Neuronal stem cell (in vitro differentiated cells): ENCODE measurements at regions not wholly inside any gene's neighbourhood (a gene's known extent, or its start where the extent isn't known, plus 50 kb on each side); places are given as distances from the start of the nearest gene placed in this dataset.

Source experiments
- DNase-seq: peaks from one replicate; pipeline ENCODE4 v3.0.0-alpha.2; 2013; ENCODE audit warnings: low spot score
- H2AFZ ChIP-seq: one replicate; pipeline ENCODE4 v1.6.1; 2013; ENCODE audit warnings: mild to moderate bottlenecking, low read length, inconsistent platforms
- H2AK5ac ChIP-seq: 2 replicates; pipeline ENCODE4 v1.6.1; 2013; ENCODE audit warnings: low read depth, mild to moderate bottlenecking, inconsistent platforms, low read length, moderate library complexity, mixed read lengths
- H2BK120ac ChIP-seq: 2 replicates; pipeline ENCODE4 v1.6.1; 2013; ENCODE audit warnings: low read depth, mild to moderate bottlenecking, inconsistent platforms, low read length, moderate library complexity, mixed read lengths
- H2BK12ac ChIP-seq: one replicate; pipeline ENCODE4 v1.6.1; 2013; ENCODE audit warnings: low read length, inconsistent platforms
- H2BK15ac ChIP-seq: 2 replicates; pipeline ENCODE4 v1.6.1; 2013; ENCODE audit warnings: mild to moderate bottlenecking, low read length, inconsistent platforms, mixed read lengths
- H2BK5ac ChIP-seq: one replicate; pipeline ENCODE4 v1.6.1; 2013; ENCODE audit warnings: inconsistent platforms, mild to moderate bottlenecking, low read length, moderate library complexity
- H3K14ac ChIP-seq: one replicate; pipeline ENCODE4 v1.6.1; 2013; ENCODE audit warnings: low read length, inconsistent platforms
- H3K18ac ChIP-seq: 2 replicates; pipeline ENCODE4 v1.6.1; 2013; ENCODE audit warnings: low read length, inconsistent platforms
- H3K23ac ChIP-seq: 2 replicates; pipeline ENCODE4 v1.6.1; 2013; ENCODE audit warnings: low read depth, mild to moderate bottlenecking, mixed read lengths, low read length, inconsistent platforms; ENCODE audit not compliant: poor library complexity
- H3K27ac ChIP-seq: replicated peaks from 3 replicates; pipeline ENCODE4 v1.5.1; 2013; ENCODE audit warnings: low read length, inconsistent platforms
- H3K27me3 ChIP-seq, 3 experiments: 2 replicates each; pipeline ENCODE4 v1.6.1; 2013; ENCODE audit warnings: low read length in 3 of 3, mild to moderate bottlenecking in 2 of 3, inconsistent platforms in 1 of 3, low read depth in 1 of 3, mixed read lengths in 1 of 3, moderate library complexity in 1 of 3; ENCODE audit not compliant: control insufficient read depth in 3 of 3, insufficient read depth in 3 of 3
- H3K36me3 ChIP-seq, 2 donors: replicated peaks in 1 of 2; 2 replicates each; pipeline ENCODE4 v1.6.1; 2013; ENCODE audit warnings: low read length in 2 of 2; ENCODE audit not compliant: control insufficient read depth in 2 of 2, insufficient read depth in 2 of 2
- H3K4ac ChIP-seq: 2 replicates; pipeline ENCODE4 v1.6.1; 2013; ENCODE audit warnings: inconsistent platforms, mild to moderate bottlenecking, low read length, moderate library complexity
- H3K4me1 ChIP-seq, 2 donors: 1 replicate in 1 of 2; 2 replicates in 1 of 2; pipeline ENCODE4 v1.6.1; 2013; ENCODE audit warnings: low read length in 2 of 2, low read depth in 1 of 2; ENCODE audit not compliant: control insufficient read depth in 2 of 2, insufficient read depth in 1 of 2
- H3K4me2 ChIP-seq: one replicate; pipeline ENCODE4 v1.6.1; 2013; ENCODE audit warnings: mild to moderate bottlenecking, low read length, inconsistent platforms; ENCODE audit not compliant: insufficient read depth, poor library complexity, severe bottlenecking
- H3K4me3 ChIP-seq, 2 donors: 2 replicates each; pipeline ENCODE4 v1.5.1; 2013; ENCODE audit warnings: low read length in 2 of 2, mild to moderate bottlenecking in 2 of 2, inconsistent platforms in 1 of 2, moderate library complexity in 1 of 2
- H3K79me1 ChIP-seq: one replicate; pipeline ENCODE4 v1.6.1; 2013; ENCODE audit warnings: low read depth, mild to moderate bottlenecking, inconsistent platforms, low read length, moderate library complexity
- H3K9ac ChIP-seq: one replicate; pipeline ENCODE4 v1.6.1; 2013; ENCODE audit warnings: mild to moderate bottlenecking, low read depth, low read length, inconsistent platforms; ENCODE audit not compliant: poor library complexity
- H3K9me3 ChIP-seq, 2 donors: replicated peaks in 1 of 2; 2 replicates each; pipeline versions ENCODE3 to v1.6.1; 2013; ENCODE audit warnings: low read length in 2 of 2, mild to moderate bottlenecking in 2 of 2, inconsistent platforms in 1 of 2, low read depth in 1 of 2, mixed read lengths in 1 of 2, moderate library complexity in 1 of 2; ENCODE audit not compliant: control insufficient read depth in 2 of 2, insufficient read depth in 1 of 2
- H4K8ac ChIP-seq: one replicate; pipeline ENCODE4 v1.6.1; 2013; ENCODE audit warnings: low read depth, mild to moderate bottlenecking, inconsistent platforms, low read length, moderate library complexity
- H4K91ac ChIP-seq: one replicate; pipeline ENCODE4 v1.6.1; 2013; ENCODE audit warnings: low read length, low read depth, mild to moderate bottlenecking, inconsistent platforms; ENCODE audit not compliant: poor library complexity
- WGBS, 2 donors: extraction: QIAGEN DNeasy Blood & Tissue Kit; methylation state at CpG; one replicate each; pipeline ENCODE4 v1.1.7; 2013; ENCODE audit warnings: missing lambda C conversion rate in 2 of 2, mixed read lengths in 1 of 2; ENCODE audit not compliant: insufficient read length in 2 of 2, insufficient replicate concordance in 1 of 2; ENCODE audit errors: extremely low coverage in 2 of 2; 5-methylcytosine and 5-hydroxymethylcytosine counted together

- H3K27ac ChIP-seq, result no peak overlapping the region
- no peak overlapping the region for H2AFZ ChIP-seq
- H2BK12ac ChIP-seq, result no peak overlapping the region
- H2BK120ac ChIP-seq, result no peak overlapping the region
- H3K4me1 ChIP-seq, result peaks cover 0 to 3% of the 10 kb centered on the region in 2 donors
- H4K91ac ChIP-seq, result no peak overlapping the region
- H3K4me3 ChIP-seq, result no peak overlapping the region
- WGBS, 2 donors, result no CpG with 5 or more reads among the region's 2 CpGs
- no peaks in the 10 kb centered on the region for H3K9me3 ChIP-seq
- no peak overlapping the region for H2BK15ac ChIP-seq
- H3K36me3 ChIP-seq, result no peaks in the 10 kb centered on the region
- no peaks in the 10 kb centered on the region for H3K79me1 ChIP-seq
- no peak overlapping the region for H2AK5ac ChIP-seq
- DNase-seq, result no peak
- no peak overlapping the region for H2BK5ac ChIP-seq
- H3K9ac ChIP-seq, result no peak overlapping the region
- H3K18ac ChIP-seq, result no peak overlapping the region
- H4K8ac ChIP-seq, result no peak overlapping the region
- no peak overlapping the region for H3K23ac ChIP-seq
- no peak overlapping the region for H3K4ac ChIP-seq
- peaks cover 0 to 10% (median 0%) of the 10 kb centered on the region in 3 experiments for H3K27me3 ChIP-seq
- no peak overlapping the region for H3K14ac ChIP-seq
- no peak overlapping the region for H3K4me2 ChIP-seq
Observed at GRCh38 chr1:229161740-229162139, 109.2 kb upstream of the RAB4A start.

GRCh38 chr1:229162825-229163515 is 107.9 kb upstream of the RAB4A start:
- Histone ChIP-seq H3K9me3 (no peaks in the 10 kb centered on the region), H2AK5ac (no peak overlapping the region), H3K27ac (no peak overlapping the region), H3K9ac (no peak overlapping the region), H3K79me1 (no peaks in the 10 kb centered on the region), H2BK12ac (no peak overlapping the region), H3K14ac (no peak overlapping the region), H3K4ac (no peak overlapping the region), H3K18ac (no peak overlapping the region), H3K4me2 (no peak overlapping the region), H3K23ac (no peak overlapping the region), H3K4me1 (peaks cover 0 to 3% of the 10 kb centered on the region in 2 donors), H4K8ac (no peak overlapping the region), H3K36me3 (no peaks in the 10 kb centered on the region), H2BK15ac (no peak overlapping the region), H2BK5ac (no peak overlapping the region), H2AFZ (no peak overlapping the region), H2BK120ac (no peak overlapping the region), H3K27me3 (peaks cover 0 to 10% (median 0%) of the 10 kb centered on the region in 3 experiments), H3K4me3 (no peak overlapping the region), H4K91ac (no peak overlapping the region)
- WGBS, 2 donors, result no CpG with 5 or more reads among the region's 11 CpGs
- no peak for DNase-seq

- Histone ChIP-seq H2BK120ac (no peak overlapping the region), H2AFZ (no peak overlapping the region), H3K36me3 (no peaks in the 10 kb centered on the region), H3K4me1 (peaks cover 0 to 3% of the 10 kb centered on the region in 2 donors), H2BK12ac (no peak overlapping the region), H3K4me2 (no peak overlapping the region), H2AK5ac (no peak overlapping the region), H3K4me3 (no peak overlapping the region), H3K18ac (no peak overlapping the region), H4K91ac (no peak overlapping the region), H3K9me3 (no peaks in the 10 kb centered on the region), H2BK15ac (no peak overlapping the region), H4K8ac (no peak overlapping the region), H3K27ac (no peak overlapping the region), H3K27me3 (peaks cover 0 to 8% (median 0%) of the 10 kb centered on the region in 3 experiments), H3K4ac (no peak overlapping the region), H3K23ac (no peak overlapping the region), H2BK5ac (no peak overlapping the region), H3K14ac (no peak overlapping the region), H3K9ac (no peak overlapping the region), H3K79me1 (no peaks in the 10 kb centered on the region)
- no CpG with 5 or more reads among the region's 1 CpG for whole genome bisulfite sequencing, 2 donors
- no peak for DNase-seq
Observed at GRCh38 chr1:229164348-229164747, 106.6 kb upstream of the RAB4A start.

- no peak overlapping the region for H2BK120ac ChIP-seq
- no peak overlapping the region for H2AFZ ChIP-seq
- no peak overlapping the region for H4K8ac ChIP-seq
- H3K79me1 ChIP-seq, result no peaks in the 10 kb centered on the region
- peaks cover 0 to 11% (median 0%) of the 10 kb centered on the region in 3 experiments for H3K27me3 ChIP-seq
- no peak overlapping the region for H3K9ac ChIP-seq
- WGBS, 2 donors, result no CpG with 5 or more reads among the region's 12 CpGs
- no peak overlapping the region for H2BK5ac ChIP-seq
- H3K4ac ChIP-seq, result no peak overlapping the region
- H3K27ac ChIP-seq, result no peak overlapping the region
- H3K14ac ChIP-seq, result no peak overlapping the region
- H3K4me3 ChIP-seq, result no peak overlapping the region
- H3K23ac ChIP-seq, result no peak overlapping the region
- no peaks in the 10 kb centered on the region for H3K9me3 ChIP-seq
- peaks cover 0 to 1% of the 10 kb centered on the region in 2 donors for H3K4me1 ChIP-seq
- no peak overlapping the region for H2BK15ac ChIP-seq
- H3K36me3 ChIP-seq, result no peaks in the 10 kb centered on the region
- H3K4me2 ChIP-seq, result no peak overlapping the region
- H4K91ac ChIP-seq, result no peak overlapping the region
- H2BK12ac ChIP-seq, result no peak overlapping the region
- no peak overlapping the region for H2AK5ac ChIP-seq
- no peak overlapping the region for H3K18ac ChIP-seq
- DNase-seq, result no peak
Observed at GRCh38 chr1:229164836-229165735, 105.8 kb upstream of the RAB4A start.
